Stimulated activated naive B cell treated with anti-CD40 and anti-IgM and Interleukin-4, amounts not matched to agents 10 μg/mL and 1 μg/mL and 100 μg/mL, for 72 hours (primary cell): ENCODE measurements at regions not wholly inside any gene's neighbourhood (a gene's known extent, or its start where the extent isn't known, plus 50 kb on each side); places are given as distances from the start of the nearest gene placed in this dataset.
A peak's percentile ranks its signal among the peaks of the same experiment; 100 is the strongest.
"Not testable (repeated sequence)": the region's sequence is repeated elsewhere in the genome, so short reads cannot be mapped to it uniquely, and the experiment has no call there.

Source experiments
- ATAC-seq, 2 donors: fragments of 150-1000 bp; cut with Tn5 transposase; replicated peaks; 2 replicates each; pipeline ENCODE4 v1.10.0; 2021; ENCODE audit warnings: moderate library complexity in 1 of 2
- DNase-seq: peaks from one replicate; pipeline ENCODE4 v3.0.0; 2021
- H3K27ac Mint-ChIP-seq: one replicate; pipeline ENCODE4 v1.8.0; 2022; ENCODE audit warnings: mild to moderate bottlenecking, mixed read lengths
- H3K27me3 Mint-ChIP-seq, 2 donors: one replicate each; pipeline ENCODE4 v1.8.0; 2022; ENCODE audit warnings: mixed read lengths in 2 of 2
- H3K36me3 Mint-ChIP-seq, 2 donors: one replicate each; pipeline ENCODE4 v1.8.0; 2022; ENCODE audit warnings: mixed read lengths in 2 of 2, mild to moderate bottlenecking in 1 of 2
- H3K4me1 Mint-ChIP-seq, 2 donors: one replicate each; pipeline ENCODE4 v1.8.0; 2022; ENCODE audit warnings: mixed read lengths in 2 of 2, mild to moderate bottlenecking in 1 of 2
- H3K4me3 Mint-ChIP-seq, 2 donors: one replicate each; pipeline ENCODE4 v1.8.0; 2022; ENCODE audit warnings: mild to moderate bottlenecking in 2 of 2, mixed read lengths in 2 of 2, moderate library complexity in 1 of 2
- H3K9me3 Mint-ChIP-seq, 2 donors: one replicate each; pipeline ENCODE4 v1.8.0; 2022; ENCODE audit warnings: mixed read lengths in 2 of 2, mild to moderate bottlenecking in 1 of 2

DNA sequence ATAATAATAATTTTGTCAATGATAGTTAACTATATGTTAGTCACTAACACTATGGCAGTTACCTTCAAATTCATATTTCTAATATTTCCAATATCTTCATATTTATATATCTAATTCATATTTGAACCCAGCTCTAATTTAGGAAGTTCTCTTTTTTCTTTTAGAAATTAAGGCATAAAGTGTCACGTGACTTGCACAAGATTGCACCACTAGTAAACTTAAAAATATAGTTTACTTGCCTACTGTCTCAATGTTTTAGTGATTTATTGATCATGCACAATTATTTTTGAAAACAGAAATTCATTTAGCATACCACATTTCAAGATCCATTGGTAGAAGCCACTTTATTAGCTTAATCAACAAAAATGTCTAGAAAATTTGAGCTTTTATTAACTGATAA, 508.7 kb upstream of the ZNF337 start:
- no peak overlapping the region for H3K27ac Mint-ChIP-seq
- peaks cover 21 to 24% of the 10 kb centered on the region in 2 donors for H3K27me3 Mint-ChIP-seq

DNA sequence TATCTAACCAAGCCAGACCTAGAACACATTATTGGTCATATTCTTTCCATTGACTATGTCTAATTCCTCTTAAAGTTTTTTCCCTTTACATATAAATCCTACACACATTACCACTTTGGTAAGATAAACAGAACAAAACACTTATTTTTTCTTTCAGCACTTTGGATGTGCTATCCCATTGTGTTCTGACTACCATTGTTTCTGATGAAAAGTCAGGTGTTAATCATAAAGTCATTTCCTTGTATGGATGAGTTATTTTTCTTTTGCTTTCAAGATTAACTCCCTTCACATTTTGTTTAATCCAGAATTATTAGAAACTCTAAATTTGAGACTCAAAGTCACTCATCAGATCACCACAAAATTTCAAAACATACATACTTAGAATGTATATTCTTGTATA, 504.4 kb upstream of the ZNF337 start:
- H3K27me3 Mint-ChIP-seq, H3K36me3 Mint-ChIP-seq, H3K4me3 Mint-ChIP-seq, DNase-seq, H3K27ac Mint-ChIP-seq, H3K4me1 Mint-ChIP-seq, H3K9me3 Mint-ChIP-seq, ATAC-seq: not testable (repeated sequence)

More for the DNA sequence above, 508.7 kb upstream of the ZNF337 start:
- H3K4me3 Mint-ChIP-seq: no peak overlapping the region
- no peak for ATAC-seq
- peaks cover 2 to 7% of the 10 kb centered on the region in 2 donors for H3K9me3 Mint-ChIP-seq
- H3K36me3 Mint-ChIP-seq: peaks cover 0 to 3% of the 10 kb centered on the region in 2 donors
- no peak for DNase-seq
- no peaks in the 10 kb centered on the region for H3K4me1 Mint-ChIP-seq

DNA sequence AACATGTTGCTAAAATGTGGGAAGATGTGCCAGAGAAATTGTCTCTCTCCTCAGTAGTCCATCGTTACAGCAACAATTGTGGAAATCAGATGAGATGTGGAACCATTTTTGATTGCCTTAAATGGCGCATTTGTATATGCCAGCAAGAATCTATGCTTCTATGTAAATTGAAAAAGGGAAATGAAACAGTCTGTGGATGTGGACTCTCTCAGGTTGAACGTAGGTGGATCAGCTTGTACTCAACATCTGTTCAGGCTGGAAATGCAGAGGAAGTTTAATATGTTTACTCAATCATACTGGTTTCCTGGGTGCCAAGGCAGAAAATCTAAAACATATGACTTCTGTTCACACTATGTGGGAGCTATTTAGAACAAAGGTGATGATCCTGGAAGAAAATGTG, 490.7 kb upstream of the ZNF337 start:
- H3K36me3 Mint-ChIP-seq, DNase-seq, H3K9me3 Mint-ChIP-seq, H3K4me1 Mint-ChIP-seq, H3K27me3 Mint-ChIP-seq, H3K27ac Mint-ChIP-seq, H3K4me3 Mint-ChIP-seq: not testable (repeated sequence)
- peak; percentile 54 to 74 for ATAC-seq

DNA sequence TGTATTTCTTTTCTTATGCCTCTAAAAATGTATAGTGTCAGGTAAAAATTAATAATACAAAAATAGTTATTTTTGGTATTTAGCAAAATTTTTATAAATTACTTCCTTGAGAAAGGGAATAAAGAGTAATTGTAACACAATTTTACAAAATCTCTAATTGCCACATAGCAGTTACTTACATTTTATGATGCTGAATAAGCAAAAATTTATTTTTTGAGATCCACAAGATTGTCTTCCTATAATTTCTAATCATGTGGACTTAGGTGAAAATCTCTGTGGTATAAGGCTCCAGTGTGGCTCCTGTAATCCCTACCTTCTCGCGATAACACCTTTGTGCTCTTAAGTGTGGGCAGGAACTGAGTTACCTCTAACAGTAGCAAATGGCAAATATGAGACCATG, 487.1 kb upstream of the ZNF337 start:
- not testable (repeated sequence) for H3K9me3 Mint-ChIP-seq, ATAC-seq, DNase-seq, H3K36me3 Mint-ChIP-seq, H3K4me3 Mint-ChIP-seq, H3K27ac Mint-ChIP-seq, H3K4me1 Mint-ChIP-seq, H3K27me3 Mint-ChIP-seq

DNA sequence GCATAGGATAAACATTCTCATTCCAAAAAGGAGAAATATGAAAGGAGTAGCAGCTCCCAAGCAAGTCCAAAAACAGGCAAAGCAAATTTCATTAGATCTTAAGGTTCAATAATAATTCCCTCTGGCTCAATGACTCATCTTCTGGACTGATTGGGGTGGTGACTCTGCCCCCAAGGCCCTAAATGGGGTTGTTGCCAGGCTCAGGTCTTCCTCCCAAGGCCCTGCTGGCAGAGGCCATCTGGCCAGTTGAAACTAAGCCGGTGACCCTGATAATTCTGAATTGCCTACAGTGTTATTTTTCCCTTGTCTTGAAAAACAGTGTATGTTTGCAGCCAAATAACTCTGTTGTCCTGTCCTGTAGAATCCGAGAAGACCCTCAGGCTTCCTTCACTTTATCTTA, 484.7 kb upstream of the ZNF337 start:
- DNase-seq, H3K4me1 Mint-ChIP-seq, ATAC-seq, H3K36me3 Mint-ChIP-seq, H3K9me3 Mint-ChIP-seq, H3K27me3 Mint-ChIP-seq, H3K27ac Mint-ChIP-seq, H3K4me3 Mint-ChIP-seq: not testable (repeated sequence)

DNA sequence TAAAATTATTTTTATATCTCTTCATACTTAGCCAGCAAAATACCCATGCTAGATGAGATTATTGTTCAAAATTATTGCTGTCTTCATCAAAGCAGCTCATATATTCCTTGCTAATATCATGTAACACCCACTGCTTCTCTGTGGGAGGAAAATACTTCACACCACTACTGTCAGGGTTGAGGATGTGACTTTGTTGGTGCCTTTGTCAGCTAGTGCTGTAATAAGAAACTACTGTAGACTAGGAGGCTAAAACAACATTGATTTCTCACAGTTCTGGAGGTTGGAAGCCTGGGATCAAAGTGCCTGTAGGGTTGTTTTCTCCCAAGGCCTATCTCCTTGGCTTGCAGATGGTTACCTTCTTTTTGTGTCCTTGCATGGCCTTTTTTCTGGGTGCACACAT, 475.2 kb upstream of the ZNF337 start:
- H3K9me3 Mint-ChIP-seq, DNase-seq, H3K4me1 Mint-ChIP-seq, H3K4me3 Mint-ChIP-seq, H3K27me3 Mint-ChIP-seq, H3K36me3 Mint-ChIP-seq, H3K27ac Mint-ChIP-seq, ATAC-seq: not testable (repeated sequence)

DNA sequence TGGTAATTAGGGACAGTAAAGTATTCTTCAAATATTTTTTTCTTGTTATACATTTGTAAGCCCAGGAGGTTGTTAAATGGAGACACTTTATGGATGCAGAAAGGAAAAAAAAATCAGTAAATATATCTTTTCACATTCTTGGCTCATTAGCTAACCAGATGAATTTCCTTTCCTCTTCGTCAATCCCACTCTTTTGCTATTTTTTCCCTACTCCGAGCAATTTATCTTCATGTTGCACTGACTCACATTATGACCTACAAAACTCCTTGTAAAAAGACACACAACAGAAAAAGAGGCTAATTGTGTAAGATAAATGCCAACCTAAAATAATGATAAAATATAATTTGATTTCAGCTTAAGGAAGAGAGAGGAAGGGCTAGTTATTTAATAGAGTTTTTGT, 472.9 kb upstream of the ZNF337 start:
- no peak overlapping the region for H3K4me3 Mint-ChIP-seq
- H3K36me3 Mint-ChIP-seq: no peaks in the 10 kb centered on the region
- H3K4me1 Mint-ChIP-seq: no peaks in the 10 kb centered on the region
- DNase-seq (no peak), ATAC-seq (no peak)
- no peak overlapping the region for H3K27ac Mint-ChIP-seq
- H3K9me3 Mint-ChIP-seq: no peaks in the 10 kb centered on the region
- no peaks in the 10 kb centered on the region for H3K27me3 Mint-ChIP-seq

DNA sequence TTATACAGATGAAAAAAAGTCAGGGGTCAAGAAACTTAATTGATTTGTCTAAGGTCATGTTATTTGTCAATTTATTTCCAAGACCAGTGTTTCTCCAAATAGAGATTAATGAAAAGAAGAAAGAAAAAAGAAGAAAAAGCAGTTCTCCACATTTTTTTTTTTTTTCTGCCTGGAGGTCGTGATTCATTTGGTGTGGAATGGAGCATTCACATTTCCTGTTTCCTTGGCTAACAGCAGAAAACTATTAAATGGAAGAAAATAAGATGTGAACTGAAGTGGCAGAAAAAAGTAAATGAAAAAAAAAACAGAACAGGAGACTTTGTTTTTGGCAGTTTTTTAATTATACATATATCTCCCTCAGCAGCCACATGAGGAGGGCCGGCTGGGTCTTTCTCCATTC, 470.8 kb upstream of the ZNF337 start:
- ATAC-seq (no peak), DNase-seq (no peak)
- no peaks in the 10 kb centered on the region for H3K9me3 Mint-ChIP-seq
- H3K4me3 Mint-ChIP-seq: no peak overlapping the region
- H3K27ac Mint-ChIP-seq: no peak overlapping the region
- H3K4me1 Mint-ChIP-seq: no peaks in the 10 kb centered on the region
- H3K36me3 Mint-ChIP-seq: no peaks in the 10 kb centered on the region
- H3K27me3 Mint-ChIP-seq: no peaks in the 10 kb centered on the region

DNA sequence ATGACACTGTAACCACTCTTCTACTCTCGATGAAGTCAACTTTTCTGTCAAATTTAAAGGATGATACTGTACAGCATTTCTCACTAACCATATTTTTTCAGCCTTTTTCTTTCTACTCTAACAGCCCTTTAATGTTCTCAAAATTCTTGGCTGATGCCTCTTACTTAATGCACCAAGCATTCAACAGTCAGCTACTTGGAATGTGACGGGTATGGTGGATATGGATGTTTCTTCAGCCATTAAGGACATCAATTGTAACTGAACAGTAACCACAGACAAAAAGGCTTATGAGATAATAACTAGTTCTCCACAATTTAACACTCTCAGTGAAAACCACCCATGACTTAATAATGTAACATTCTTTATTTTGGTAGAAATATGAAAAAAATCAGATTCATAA, 467.2 kb upstream of the ZNF337 start:
- Mint-ChIP-seq H3K36me3 (no peaks in the 10 kb centered on the region), H3K27ac (no peak overlapping the region), H3K9me3 (no peaks in the 10 kb centered on the region), H3K27me3 (no peaks in the 10 kb centered on the region), H3K4me1 (no peaks in the 10 kb centered on the region), H3K4me3 (no peak overlapping the region)
- ATAC-seq (no peak), DNase-seq (no peak)

DNA sequence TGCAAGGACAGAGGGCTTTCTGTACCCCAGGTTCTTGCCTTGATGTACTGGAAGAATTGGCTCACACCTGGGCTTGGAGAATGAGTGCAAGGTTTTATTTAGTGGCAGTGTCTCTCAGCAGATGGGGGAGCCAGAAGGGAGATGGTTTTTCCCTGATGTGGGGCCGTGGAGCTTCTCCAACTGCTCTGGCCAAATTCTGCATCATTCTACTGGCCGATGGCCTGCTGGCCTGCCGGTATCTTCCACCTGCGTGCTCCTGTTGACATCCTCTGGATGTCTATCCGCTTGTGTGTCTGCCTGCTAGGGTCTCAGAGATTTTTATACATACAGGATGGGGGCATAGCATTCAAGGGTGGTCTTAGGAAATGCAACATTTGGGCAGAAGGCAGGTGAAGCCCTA, 466.5 kb upstream of the ZNF337 start:
- not testable (repeated sequence) for H3K4me1 Mint-ChIP-seq, ATAC-seq, DNase-seq

DNA sequence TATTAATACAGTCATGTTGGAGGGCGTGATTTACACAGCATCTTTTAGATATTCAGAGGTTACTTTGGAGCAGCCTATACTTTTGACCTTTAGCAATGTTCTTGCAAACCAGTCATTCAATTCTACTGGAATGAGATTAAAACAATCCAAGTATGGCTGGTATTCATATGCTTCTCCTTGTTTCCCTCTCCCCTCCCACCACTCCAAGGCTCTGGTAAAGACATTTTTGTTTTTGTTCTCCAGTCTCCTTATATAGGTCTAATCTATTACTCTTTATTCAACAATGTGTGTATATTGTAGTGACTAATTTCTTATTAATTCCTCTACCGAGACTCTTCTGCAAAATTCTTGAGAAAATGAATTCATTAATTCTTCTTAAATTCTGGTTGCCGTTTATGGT, 465.1 kb upstream of the ZNF337 start:
- DNase-seq, H3K36me3 Mint-ChIP-seq, H3K4me1 Mint-ChIP-seq, ATAC-seq, H3K27me3 Mint-ChIP-seq, H3K4me3 Mint-ChIP-seq, H3K9me3 Mint-ChIP-seq, H3K27ac Mint-ChIP-seq: not testable (repeated sequence)

More for the DNA sequence above, 466.5 kb upstream of the ZNF337 start:
- H3K36me3 Mint-ChIP-seq, H3K27me3 Mint-ChIP-seq, H3K27ac Mint-ChIP-seq, H3K9me3 Mint-ChIP-seq, H3K4me3 Mint-ChIP-seq: not testable (repeated sequence)

DNA sequence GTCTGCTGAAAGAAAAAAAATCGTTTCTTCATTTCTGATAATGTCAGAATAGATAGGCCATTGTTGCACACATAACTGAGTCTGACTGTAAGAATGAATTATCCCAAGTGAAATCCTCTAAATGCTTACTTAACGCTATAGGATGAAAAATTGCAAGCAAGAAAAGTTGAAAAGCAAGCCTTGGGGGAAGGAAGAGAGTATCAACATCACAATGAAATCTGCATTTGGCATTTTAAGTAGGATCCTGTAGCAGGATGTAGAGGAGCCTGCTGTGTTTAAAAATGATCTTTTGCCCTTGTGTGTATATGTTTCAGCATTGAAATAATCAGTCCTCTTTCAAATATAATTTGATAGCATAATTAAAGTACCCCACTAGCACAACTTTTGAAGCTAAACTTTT, 464.3 kb upstream of the ZNF337 start:
- H3K9me3 Mint-ChIP-seq: not testable (repeated sequence)

DNA sequence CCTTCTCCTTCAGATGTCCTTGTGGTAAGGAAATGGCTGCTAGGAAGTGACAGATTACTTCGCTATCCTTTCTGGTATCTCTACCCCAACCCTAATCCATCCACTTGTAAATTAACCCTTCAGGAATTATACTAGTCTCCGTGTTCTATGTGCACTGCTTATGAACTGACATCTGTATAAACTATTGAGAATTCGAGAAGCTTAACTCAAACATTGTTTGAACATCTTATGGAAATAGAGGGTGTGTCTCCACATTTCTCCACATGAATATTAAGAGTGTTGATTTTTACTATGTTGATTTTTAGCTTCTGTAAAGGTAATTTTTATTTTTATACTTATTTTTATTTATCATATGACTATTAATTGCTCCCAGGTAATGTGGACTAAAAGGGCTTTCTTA, 457.6 kb upstream of the ZNF337 start:
- H3K27ac Mint-ChIP-seq: no peak overlapping the region
- no peak for ATAC-seq
- H3K4me3 Mint-ChIP-seq: no peak overlapping the region
- DNase-seq: no peak
- H3K4me1 Mint-ChIP-seq: no peaks in the 10 kb centered on the region
- H3K36me3 Mint-ChIP-seq: no peaks in the 10 kb centered on the region
- H3K27me3 Mint-ChIP-seq: no peaks in the 10 kb centered on the region
- peaks cover 3% of the 10 kb centered on the region in 2 donors for H3K9me3 Mint-ChIP-seq

More for the DNA sequence above, 464.3 kb upstream of the ZNF337 start:
- H3K36me3 Mint-ChIP-seq, ATAC-seq, H3K27ac Mint-ChIP-seq, H3K4me3 Mint-ChIP-seq, H3K4me1 Mint-ChIP-seq, DNase-seq, H3K27me3 Mint-ChIP-seq: not testable (repeated sequence)

DNA sequence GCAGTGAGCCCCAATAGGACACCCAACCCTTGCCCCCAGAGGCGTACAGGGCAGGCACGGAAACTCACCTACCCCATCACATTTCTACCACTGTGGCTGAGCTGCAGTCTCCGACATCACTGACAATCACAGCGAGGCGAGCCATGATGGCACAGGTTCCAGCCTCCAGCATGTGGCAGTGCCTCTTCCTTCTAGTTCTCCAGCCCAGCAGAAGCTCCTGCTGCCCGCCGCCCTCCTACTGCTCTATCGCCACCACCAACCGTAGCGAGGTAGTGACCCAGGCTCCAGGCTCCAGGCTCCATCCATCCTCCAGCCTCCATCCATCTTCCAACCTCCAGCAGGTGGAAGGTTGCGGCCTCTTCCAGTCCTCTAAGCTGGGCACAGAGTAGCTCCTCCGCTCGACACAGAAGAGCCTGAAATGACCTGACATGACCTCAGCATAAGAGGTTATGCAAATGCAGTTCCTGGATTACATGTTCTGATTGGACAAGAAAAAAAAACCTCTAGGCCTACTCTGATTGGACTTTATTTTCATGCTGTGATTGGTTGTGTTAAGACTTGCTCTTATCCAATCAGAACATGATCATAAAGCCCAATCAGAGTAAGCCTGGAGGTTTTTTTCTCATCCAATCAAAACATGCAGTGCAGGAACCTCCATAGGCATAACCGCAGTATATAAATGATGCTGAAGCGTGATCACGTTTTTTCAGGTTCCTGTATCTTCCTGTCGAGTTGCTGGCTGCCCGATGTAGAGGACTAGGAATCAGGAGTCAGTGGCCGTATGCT, 438.9 kb upstream of the ZNF337 start:
- Mint-ChIP-seq H3K27me3 (no peaks in the 10 kb centered on the region), H3K4me3 (no peak overlapping the region), H3K36me3 (no peaks in the 10 kb centered on the region), H3K27ac (no peak overlapping the region), H3K4me1 (no peaks in the 10 kb centered on the region), H3K9me3 (peaks cover 10 to 17% of the 10 kb centered on the region in 2 donors)
- ATAC-seq (no peak), DNase-seq (no peak)

DNA sequence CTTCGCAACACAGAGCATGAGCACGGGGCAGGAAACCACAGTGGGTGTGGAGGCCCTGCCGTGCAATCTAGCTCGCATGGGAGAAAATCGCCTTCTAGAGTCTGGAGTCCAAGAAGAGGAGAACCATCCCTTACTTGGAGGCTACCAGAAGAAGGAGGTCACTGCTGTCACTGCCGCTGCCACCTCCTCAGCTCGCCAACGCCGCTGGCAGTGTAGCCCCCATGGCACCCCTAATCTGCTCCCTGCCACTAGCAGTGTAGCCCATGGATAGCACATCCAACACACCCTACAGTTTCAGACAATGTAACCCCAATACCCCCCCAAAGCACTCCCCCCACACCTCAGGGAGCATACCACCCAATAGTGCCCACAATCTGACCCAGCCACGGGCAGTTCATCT, 438.0 kb upstream of the ZNF337 start:
- DNase-seq (no peak), ATAC-seq (no peak)
- H3K27me3 Mint-ChIP-seq: no peaks in the 10 kb centered on the region
- H3K27ac Mint-ChIP-seq: no peak overlapping the region
- H3K36me3 Mint-ChIP-seq: no peaks in the 10 kb centered on the region
- H3K9me3 Mint-ChIP-seq: peaks cover 10 to 17% of the 10 kb centered on the region in 2 donors
- no peaks in the 10 kb centered on the region for H3K4me1 Mint-ChIP-seq
- no peak overlapping the region for H3K4me3 Mint-ChIP-seq

DNA sequence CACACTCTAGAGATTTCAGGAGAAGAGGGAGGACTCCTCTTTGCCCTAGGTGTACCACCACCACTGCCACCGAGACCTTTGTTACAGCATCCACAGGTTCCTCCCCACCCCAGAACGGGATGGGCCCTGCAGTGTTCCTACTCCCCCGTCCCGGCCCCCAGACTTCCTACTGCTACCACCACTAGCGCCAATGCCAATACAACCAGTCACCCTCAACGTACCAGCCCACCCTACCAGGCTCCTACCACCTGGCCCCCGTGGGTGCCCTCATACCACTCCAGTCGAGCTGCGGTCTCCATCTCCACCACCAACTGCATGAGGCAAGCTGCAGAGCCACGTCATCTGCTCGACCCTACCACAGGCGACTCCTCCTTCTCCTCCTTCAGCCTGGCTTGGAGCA, 437.1 kb upstream of the ZNF337 start:
- not testable (repeated sequence) for H3K27ac Mint-ChIP-seq, H3K36me3 Mint-ChIP-seq, H3K4me1 Mint-ChIP-seq, H3K27me3 Mint-ChIP-seq, DNase-seq, ATAC-seq, H3K4me3 Mint-ChIP-seq
- H3K9me3 Mint-ChIP-seq: peaks cover 10 to 17% of the 10 kb centered on the region in 2 donors
